Vagina (tissue), 2 donors: ENCODE measurements at regions not wholly inside any gene's neighbourhood (a gene's known extent, or its start where the extent isn't known, plus 50 kb on each side); places are given as distances from the start of the nearest gene placed in this dataset.

Experiments
- DNase-seq, 2 donors: peaks; one replicate each; pipeline ENCODE4 v3.0.0-alpha.2; 2017; ENCODE audit errors: extremely low spot score in 2 of 2
- H3K27ac ChIP-seq: fragments of 200-600 bp; sonication (generic); one replicate; pipeline ENCODE4 v1.5.1; 2019
- H3K27me3 ChIP-seq: fragments of 200-600 bp; sonication (generic); one replicate; pipeline ENCODE4 v1.5.1; 2019
- H3K36me3 ChIP-seq, 2 donors: fragments of 200-600 bp; sonication (generic); one replicate each; pipeline ENCODE4 v1.5.1; 2017 to 2019
- H3K4me1 ChIP-seq: fragments of 200-600 bp; sonication (generic); one replicate; pipeline ENCODE4 v1.5.1; 2019
- H3K4me3 ChIP-seq, 2 donors: fragments of 200-600 bp; sonication (generic); 1 replicate in 1 of 2; 2 replicates in 1 of 2; pipeline ENCODE4 v1.5.1; 2016 to 2019
- H3K9me3 ChIP-seq: fragments of 200-600 bp; sonication (generic); one replicate; pipeline ENCODE4 v1.5.1; 2019
- CTCF ChIP-seq, 3 experiments: fragments of 450-650 bp in 2 of 3; fragments of 200-600 bp in 1 of 3; sonication (generic) in 1 of 3; IDR thresholded peaks; one replicate each; pipeline ENCODE4 v1.5.1; 2017 to 2019; ENCODE audit warnings: antibody characterized with exemption in 3 of 3, mild to moderate bottlenecking in 2 of 3, moderate library complexity in 2 of 3
- POLR2A ChIP-seq, 2 donors: fragments of 450-650 bp; IDR thresholded peaks; one replicate each; pipeline ENCODE4 v1.6.1; 2017; ENCODE audit warnings: antibody characterized with exemption in 2 of 2, mild to moderate bottlenecking in 2 of 2, moderate library complexity in 2 of 2
- POLR2AphosphoS5 ChIP-seq, 2 donors: sonication (generic); formaldehyde crosslinking; IDR thresholded peaks; one replicate each; pipeline ENCODE4 v1.9.0; 2017; ENCODE audit warnings: antibody characterized with exemption in 2 of 2, mild to moderate bottlenecking in 2 of 2, low read depth in 1 of 2; ENCODE audit not compliant: insufficient read depth in 1 of 2
- intact Hi-C: fragments of 100-400 bp; cut with DNase I; formaldehyde crosslinking; loops from one replicate; pipeline ENCODE4 v1.15.1; 2023

- no peak for TF ChIP-seq CTCF (IDR thresholded peaks at IDR 0.05)
- no peak for TF ChIP-seq POLR2AphosphoS5 (IDR thresholded peaks at IDR 0.05; ENCODE audit: insufficient read depth in 1 of 2, low read depth in 1 of 2)
- no peak for TF ChIP-seq POLR2A (IDR thresholded peaks at IDR 0.05)
- Histone ChIP-seq H3K36me3 (no peaks in the 10 kb centered on the region), H3K9me3 (no peaks in the 10 kb centered on the region), H3K27me3 (no peaks in the 10 kb centered on the region), H3K4me3 (no peak overlapping the region), H3K27ac (no peak overlapping the region), H3K4me1 (no peaks in the 10 kb centered on the region)
- DNase-seq: no peak
- intact Hi-C loops: no loop called here
Observed at GRCh38 chr1:108017698-108018097, 52.7 kb upstream of the VAV3 start.

- no peaks in the 10 kb centered on the region for H3K36me3 ChIP-seq
- H3K9me3 ChIP-seq: no peaks in the 10 kb centered on the region
- intact Hi-C loops: no loop called here
- no peaks in the 10 kb centered on the region for H3K27me3 ChIP-seq
- no peaks in the 10 kb centered on the region for H3K4me1 ChIP-seq
- no peak overlapping the region for H3K27ac ChIP-seq
- DNase-seq: no peak
- no peak overlapping the region for H3K4me3 ChIP-seq
- no peak for TF ChIP-seq POLR2A (IDR thresholded peaks at IDR 0.05)
- TF ChIP-seq POLR2AphosphoS5 (IDR thresholded peaks at IDR 0.05; ENCODE audit: insufficient read depth in 1 of 2, low read depth in 1 of 2): no peak
- no peak for TF ChIP-seq CTCF (IDR thresholded peaks at IDR 0.05)
Observed at GRCh38 chr1:108016451-108016920, 51.5 kb upstream of the VAV3 start.
